ENCODE measurements at regions not wholly inside any gene's neighbourhood (a gene's known extent, or its start where the extent isn't known, plus 50 kb on each side); places are given as distances from the start of the nearest gene placed in this dataset.
A peak's percentile ranks its signal among the peaks of the same experiment; 100 is the strongest.

DNA sequence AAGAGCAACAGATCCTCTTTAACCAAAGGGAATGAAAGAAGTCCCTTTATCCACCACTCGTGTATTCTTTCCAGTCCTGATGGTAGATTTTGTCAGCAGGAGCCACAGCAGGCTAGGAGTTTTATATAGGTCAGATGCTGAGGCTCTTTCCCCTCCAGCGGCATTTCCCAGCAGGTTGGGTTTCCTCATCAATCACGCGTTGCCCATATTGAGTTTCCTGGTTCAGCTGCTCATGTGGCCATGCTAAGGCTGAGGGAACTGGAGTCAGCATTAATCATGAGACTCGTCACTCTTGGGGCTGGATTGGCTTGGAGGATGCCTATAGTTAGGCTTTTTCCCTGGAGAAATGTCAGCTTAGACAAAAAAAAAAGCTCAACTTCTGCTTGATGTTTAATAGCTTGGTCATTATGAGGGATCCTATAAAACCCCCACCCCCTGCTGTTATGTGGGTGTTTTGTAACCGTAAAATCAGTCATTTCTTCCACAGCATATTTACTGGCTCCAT lies 193.4 kb upstream of the GAS1 start:
- Histone ChIP-seq H3K79me2 (ENCODE audit: insufficient read depth) (no peaks in the 10 kb centered on the region), H3K27me3 (replicated peaks; ENCODE audit: insufficient read depth) (no peaks in the 10 kb centered on the region), H4K20me1 (ENCODE audit: insufficient read depth) (no peaks in the 10 kb centered on the region), H3K36me3 (ENCODE audit: low read depth) (no peaks in the 10 kb centered on the region), H3K9me2 (ENCODE audit: insufficient read depth) (no peaks in the 10 kb centered on the region), H3K9ac (no peak overlapping the region), H3K9me3 (ENCODE audit: low read depth) (no peaks in the 10 kb centered on the region), H2AFZ (no peak overlapping the region), H3K4me2 (ENCODE audit: unreplicated experiment) (no peak overlapping the region), H3K27ac (no peak overlapping the region), H3K4me3 (no peak overlapping the region), H3K4me1 (ENCODE audit: insufficient read depth) (no peaks in the 10 kb centered on the region), H3F3A (ENCODE audit: insufficient read depth) (no peaks in the 10 kb centered on the region)
- 75 to 81% methylated on average over 6 of the region's 6 CpGs for WGBS, 2 experiments (ENCODE audit: low coverage in 1 of 2, low lambda C conversion rate in 2 of 2, missing lambda C conversion rate in 2 of 2)
- TF ChIP-seq EZH2phosphoT487 (IDR thresholded peaks at IDR 0.05; ENCODE audit: insufficient read depth, low read depth) = no peak
- TF ChIP-seq EZH2 (IDR thresholded peaks at IDR 0.05; ENCODE audit: insufficient read depth, poor library complexity, severe bottlenecking) = no peak
- in situ Hi-C loops (cut with MboI) = no loop called here
- DNase-seq = peak; percentile 51

DNA sequence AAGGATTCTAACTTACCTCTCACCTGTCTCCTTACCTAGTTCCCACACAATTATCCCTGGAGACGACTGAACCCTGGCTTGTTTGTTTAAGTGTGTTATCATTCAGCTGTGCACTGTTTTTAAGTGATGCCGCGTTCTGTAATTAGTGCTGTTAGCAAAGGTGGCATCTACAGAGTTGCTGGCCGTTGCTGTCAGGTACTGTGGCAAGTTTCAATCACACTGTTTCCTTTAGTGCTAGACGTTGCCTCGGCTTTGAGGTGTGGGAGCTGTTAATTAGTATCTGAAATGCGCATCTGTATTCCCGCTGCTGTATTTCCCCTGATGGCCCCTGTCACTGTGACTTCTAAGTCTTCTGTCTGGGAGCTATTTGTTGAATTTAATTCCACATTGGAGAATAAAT lies 193.8 kb upstream of the GAS1 start:
- Histone ChIP-seq H3F3A (ENCODE audit: insufficient read depth) (no peaks in the 10 kb centered on the region), H3K27ac (no peak overlapping the region), H3K4me1 (ENCODE audit: insufficient read depth) (no peaks in the 10 kb centered on the region), H3K9me2 (ENCODE audit: insufficient read depth) (no peaks in the 10 kb centered on the region), H3K27me3 (replicated peaks; ENCODE audit: insufficient read depth) (no peaks in the 10 kb centered on the region), H3K9me3 (ENCODE audit: low read depth) (no peaks in the 10 kb centered on the region), H3K79me2 (ENCODE audit: insufficient read depth) (no peaks in the 10 kb centered on the region), H2AFZ (no peak overlapping the region), H3K9ac (no peak overlapping the region), H3K36me3 (ENCODE audit: low read depth) (no peaks in the 10 kb centered on the region), H4K20me1 (ENCODE audit: insufficient read depth) (no peaks in the 10 kb centered on the region), H3K4me2 (ENCODE audit: unreplicated experiment) (no peak overlapping the region), H3K4me3 (no peak overlapping the region)
- 87 to 88% methylated on average over 8 of the region's 8 CpGs for WGBS, 2 experiments (ENCODE audit: low coverage in 1 of 2, low lambda C conversion rate in 2 of 2, missing lambda C conversion rate in 2 of 2)
- in situ Hi-C loops (cut with MboI) = no loop called here
- TF ChIP-seq EZH2phosphoT487 (IDR thresholded peaks at IDR 0.05; ENCODE audit: insufficient read depth, low read depth) (no peak), EZH2 (IDR thresholded peaks at IDR 0.05; ENCODE audit: insufficient read depth, poor library complexity, severe bottlenecking) (no peak)
- DNase-seq = no peak

DNA sequence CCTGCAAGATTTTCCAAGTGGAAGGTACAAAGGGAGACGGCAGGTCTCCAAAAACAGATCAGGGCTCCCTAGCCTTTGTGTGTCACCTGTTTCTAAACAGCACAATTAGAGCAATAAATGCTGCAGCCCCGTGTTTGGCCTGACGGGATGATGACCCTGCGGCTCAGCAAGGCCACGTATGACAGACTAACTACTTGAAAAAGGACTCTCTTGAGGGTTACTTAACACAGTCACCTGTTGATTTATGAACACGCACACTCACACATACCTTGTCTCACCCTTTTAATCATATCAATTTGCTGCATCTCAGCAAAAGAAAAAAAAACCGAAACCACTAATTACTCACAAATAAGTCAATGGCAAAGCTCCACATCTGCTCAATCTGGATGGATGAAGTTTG lies 199.6 kb upstream of the GAS1 start:
- in situ Hi-C loops (cut with MboI) = no loop called here
- H4K20me1 ChIP-seq (ENCODE audit: insufficient read depth) = no peaks in the 10 kb centered on the region
- H3K4me2 ChIP-seq (ENCODE audit: unreplicated experiment) = no peak overlapping the region
- H3K4me3 ChIP-seq = no peak overlapping the region
- no peaks in the 10 kb centered on the region for H3K9me2 ChIP-seq (ENCODE audit: insufficient read depth)
- H3K27me3 ChIP-seq (replicated peaks; ENCODE audit: insufficient read depth) = no peaks in the 10 kb centered on the region
- H3F3A ChIP-seq (ENCODE audit: insufficient read depth) = peaks cover 5% of the 10 kb centered on the region
- no peaks in the 10 kb centered on the region for H3K79me2 ChIP-seq (ENCODE audit: insufficient read depth)
- peaks cover 5% of the 10 kb centered on the region; the same call in 1 of the 2 replicates for H3K4me1 ChIP-seq (ENCODE audit: insufficient read depth)
- 85% methylated on average over 7 of the region's 7 CpGs for WGBS, 2 experiments (ENCODE audit: low coverage in 1 of 2, low lambda C conversion rate in 2 of 2, missing lambda C conversion rate in 2 of 2)
- TF ChIP-seq EZH2 (IDR thresholded peaks at IDR 0.05; ENCODE audit: insufficient read depth, poor library complexity, severe bottlenecking) (no peak), EZH2phosphoT487 (IDR thresholded peaks at IDR 0.05; ENCODE audit: insufficient read depth, low read depth) (no peak)
- H3K27ac ChIP-seq = no peak overlapping the region
- no peak overlapping the region for H3K9ac ChIP-seq
- H3K9me3 ChIP-seq (ENCODE audit: low read depth) = no peaks in the 10 kb centered on the region
- H3K36me3 ChIP-seq (ENCODE audit: low read depth) = no peaks in the 10 kb centered on the region
- no peak overlapping the region for H2AFZ ChIP-seq
- DNase-seq = no peak

DNA sequence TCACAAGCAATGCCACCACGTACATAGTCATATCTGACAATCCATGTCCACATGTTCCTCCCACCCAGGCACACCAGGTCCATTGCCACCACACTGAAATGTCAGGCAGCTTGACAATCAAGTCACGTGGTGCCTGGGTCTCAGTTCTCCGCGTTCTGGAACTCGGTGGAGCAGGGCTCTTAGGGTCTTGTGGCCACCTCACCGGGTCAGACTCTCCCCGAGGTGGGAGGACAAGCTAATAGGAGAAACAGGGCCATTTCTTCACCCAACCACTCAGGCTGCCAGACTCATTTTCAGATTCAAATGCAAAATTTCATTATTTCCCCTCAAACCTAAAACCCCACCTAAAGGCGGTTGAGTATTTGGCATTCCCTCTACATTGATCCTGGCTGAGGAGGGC lies 200.5 kb upstream of the GAS1 start:
- H3K9me3 ChIP-seq (ENCODE audit: low read depth) = no peaks in the 10 kb centered on the region
- H3K36me3 ChIP-seq (ENCODE audit: low read depth) = no peaks in the 10 kb centered on the region
- peak overlapping the region; percentile 59 for H3K4me3 ChIP-seq
- H3K79me2 ChIP-seq (ENCODE audit: insufficient read depth) = no peaks in the 10 kb centered on the region
- peaks cover 5% of the 10 kb centered on the region; the same call in 1 of the 2 replicates for H3K4me1 ChIP-seq (ENCODE audit: insufficient read depth)
- TF ChIP-seq EZH2phosphoT487 (IDR thresholded peaks at IDR 0.05; ENCODE audit: insufficient read depth, low read depth) = no peak
- no peak for TF ChIP-seq EZH2 (IDR thresholded peaks at IDR 0.05; ENCODE audit: insufficient read depth, poor library complexity, severe bottlenecking)
- no peaks in the 10 kb centered on the region for H3K9me2 ChIP-seq (ENCODE audit: insufficient read depth)
- 48 to 49% methylated on average over 8 of the region's 8 CpGs for WGBS, 2 experiments (ENCODE audit: low coverage in 1 of 2, low lambda C conversion rate in 2 of 2, missing lambda C conversion rate in 2 of 2)
- in situ Hi-C loops (cut with MboI) = no loop called here
- peak overlapping the region; percentile 55 for H3K4me2 ChIP-seq (ENCODE audit: unreplicated experiment)
- peaks cover 5% of the 10 kb centered on the region for H3F3A ChIP-seq (ENCODE audit: insufficient read depth)
- no peak for DNase-seq
- peak overlapping the region; percentile 90 for H3K27ac ChIP-seq
- no peaks in the 10 kb centered on the region for H4K20me1 ChIP-seq (ENCODE audit: insufficient read depth)
- no peaks in the 10 kb centered on the region for H3K27me3 ChIP-seq (replicated peaks; ENCODE audit: insufficient read depth)
- H2AFZ ChIP-seq = peak overlapping the region; percentile 95
- H3K9ac ChIP-seq = peak overlapping the region; percentile 87
